GM23248 (cell line): ENCODE measurements at regions not wholly inside any gene's neighbourhood (a gene's known extent, or its start where the extent isn't known, plus 50 kb on each side); places are given as distances from the start of the nearest gene placed in this dataset.
A peak's percentile ranks its signal among the peaks of the same experiment; 100 is the strongest.
"Not testable (repeated sequence)": the region's sequence is repeated elsewhere in the genome, so short reads cannot be mapped to it uniquely, and the experiment has no call there.

Experiments used
- DNase-seq: peaks from one replicate; pipeline ENCODE4 v3.0.0-alpha.2; 2015
- H2AFZ ChIP-seq: fragments of 200-600 bp; sonication (generic); 2 replicates; pipeline ENCODE4 v1.6.1; 2016; ENCODE audit warnings: antibody characterized with exemption
- H3F3A ChIP-seq: fragments of 200-600 bp; sonication (generic); 2 replicates; pipeline ENCODE4 v1.6.1; 2016; ENCODE audit warnings: mild to moderate bottlenecking, antibody characterized with exemption, mixed run types; ENCODE audit not compliant: insufficient read depth
- H3K27ac ChIP-seq: fragments of 200-600 bp; sonication (generic); 2 replicates; pipeline ENCODE4 v1.5.1; 2016; ENCODE audit warnings: mild to moderate bottlenecking
- H3K27me3 ChIP-seq: fragments of 200-600 bp; sonication (generic); replicated peaks from 2 replicates; pipeline ENCODE4 v1.6.1; 2016; ENCODE audit warnings: mild to moderate bottlenecking; ENCODE audit not compliant: insufficient read depth
- H3K36me3 ChIP-seq: fragments of 200-600 bp; sonication (generic); 2 replicates; pipeline ENCODE4 v1.6.1; 2016; ENCODE audit warnings: low read depth, mild to moderate bottlenecking
- H3K4me1 ChIP-seq: fragments of 200-600 bp; sonication (generic); 2 replicates; pipeline ENCODE4 v1.6.1; 2016; ENCODE audit warnings: mild to moderate bottlenecking; ENCODE audit not compliant: insufficient read depth
- H3K4me2 ChIP-seq: fragments of 200-600 bp; sonication (generic); one replicate; pipeline ENCODE4 v1.6.1; 2016; ENCODE audit warnings: mild to moderate bottlenecking; ENCODE audit not compliant: unreplicated experiment
- H3K4me3 ChIP-seq: fragments of 200-600 bp; sonication (generic); 2 replicates; pipeline ENCODE4 v1.5.1; 2016; ENCODE audit warnings: mild to moderate bottlenecking
- H3K79me2 ChIP-seq: fragments of 200-600 bp; sonication (generic); 2 replicates; pipeline ENCODE4 v1.6.1; 2016; ENCODE audit warnings: mild to moderate bottlenecking; ENCODE audit not compliant: insufficient read depth
- H3K9ac ChIP-seq: fragments of 200-600 bp; sonication (generic); 2 replicates; pipeline ENCODE4 v1.6.1; 2016; ENCODE audit warnings: mild to moderate bottlenecking
- H3K9me2 ChIP-seq: fragments of 200-600 bp; sonication (generic); 2 replicates; pipeline ENCODE4 v1.6.1; 2016; ENCODE audit warnings: mixed run types, mild to moderate bottlenecking, moderate library complexity; ENCODE audit not compliant: insufficient read depth
- H3K9me3 ChIP-seq: fragments of 200-600 bp; sonication (generic); one replicate; pipeline ENCODE4 v1.6.1; 2017; ENCODE audit warnings: low read depth
- H4K20me1 ChIP-seq: fragments of 200-600 bp; sonication (generic); 2 replicates; pipeline ENCODE4 v1.6.0; 2016; ENCODE audit not compliant: insufficient read depth
- EZH2 ChIP-seq: fragments of 200-600 bp; sonication (generic); IDR thresholded peaks from 2 replicates; pipeline ENCODE4 v1.6.1; 2018; ENCODE audit warnings: antibody characterized with exemption, mild to moderate bottlenecking; ENCODE audit not compliant: insufficient read depth, poor library complexity, severe bottlenecking
- EZH2phosphoT487 ChIP-seq: fragments of 200-600 bp; sonication (generic); IDR thresholded peaks from 2 replicates; pipeline ENCODE4 v1.6.1; 2018; ENCODE audit warnings: antibody characterized with exemption, moderate library complexity, mild to moderate bottlenecking, low read depth; ENCODE audit not compliant: insufficient read depth
- whole genome bisulfite sequencing, 2 experiments: methylation state at CpG; one replicate each; pipeline ENCODE4 v1.1.6; 2015 to 2017; ENCODE audit warnings: low lambda C conversion rate in 2 of 2, low coverage in 1 of 2; ENCODE audit errors: missing lambda C conversion rate in 2 of 2; 5-methylcytosine and 5-hydroxymethylcytosine counted together
- in situ Hi-C: fragments of 300-500 bp; cut with MboI; formaldehyde crosslinking; loops from 2 replicates; pipeline ENCODE4 v1.15.0; 2020

DNA sequence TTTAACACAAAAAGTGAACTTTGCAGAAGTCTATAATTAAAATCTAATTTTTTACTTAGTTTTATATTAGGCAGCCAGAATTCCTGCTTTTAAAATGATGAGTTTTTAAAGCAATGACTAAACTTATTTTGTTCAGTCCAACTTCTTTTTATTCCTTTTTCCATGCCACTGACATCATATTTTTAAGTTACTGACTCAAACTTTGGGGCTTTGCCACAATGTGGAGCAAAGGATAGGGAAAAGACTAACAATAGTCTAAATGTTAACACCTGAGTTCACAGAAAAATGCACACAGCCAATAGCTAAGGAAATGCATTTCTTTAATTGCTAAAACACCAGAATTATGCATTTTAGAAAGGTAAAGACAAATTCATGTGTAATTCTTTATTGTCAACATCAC, 647.6 kb upstream of the DPPA4 start:
- TF ChIP-seq EZH2: no peak
- no peak for TF ChIP-seq EZH2phosphoT487
- Histone ChIP-seq H3K9me2 (no peaks in the 10 kb centered on the region), H3K27me3 (no peaks in the 10 kb centered on the region), H3F3A (no peaks in the 10 kb centered on the region), H3K27ac (no peak overlapping the region), H3K9ac (no peak overlapping the region), H3K36me3 (no peaks in the 10 kb centered on the region), H2AFZ (no peak overlapping the region), H3K9me3 (no peaks in the 10 kb centered on the region), H3K79me2 (no peaks in the 10 kb centered on the region), H3K4me2 (no peak overlapping the region), H3K4me1 (no peaks in the 10 kb centered on the region), H3K4me3 (no peak overlapping the region), H4K20me1 (no peaks in the 10 kb centered on the region)
- peak; percentile 32 for DNase-seq
- in situ Hi-C loops: no loop called here

DNA sequence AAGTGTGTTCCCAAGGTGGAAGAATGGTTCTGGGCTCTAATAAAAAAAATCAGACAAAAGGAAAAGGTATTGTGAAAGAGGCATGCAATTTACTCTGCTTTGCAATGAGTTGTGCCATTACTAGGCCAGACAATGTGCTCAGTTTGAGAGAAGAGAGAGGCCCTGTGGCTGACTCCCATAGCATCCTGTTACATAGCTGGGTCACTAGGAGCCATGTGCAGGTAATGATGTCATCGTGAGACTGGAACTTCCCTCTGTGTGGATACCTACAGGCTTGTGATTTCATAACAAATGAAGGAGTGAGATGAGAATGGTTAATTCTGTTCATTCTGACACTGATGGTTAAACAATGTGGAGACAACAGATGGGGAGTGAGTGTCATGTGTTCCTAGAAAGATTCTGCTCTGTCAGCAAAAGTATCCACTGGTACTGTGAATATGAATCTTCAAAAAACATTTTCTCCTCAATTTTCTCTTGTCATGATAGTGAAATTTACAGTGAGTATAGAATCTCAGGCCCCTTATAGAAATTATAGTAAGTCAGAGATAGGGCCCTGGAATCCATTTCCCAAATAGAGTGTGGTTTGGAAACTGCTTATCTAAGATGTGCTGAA, 648.7 kb upstream of the DPPA4 start:
- Histone ChIP-seq H3K4me1 (no peaks in the 10 kb centered on the region), H3F3A (no peaks in the 10 kb centered on the region), H3K4me3 (no peak overlapping the region), H2AFZ (no peak overlapping the region), H3K9me3 (no peaks in the 10 kb centered on the region), H3K27me3 (no peaks in the 10 kb centered on the region), H3K36me3 (no peaks in the 10 kb centered on the region), H3K9ac (no peak overlapping the region), H3K9me2 (no peaks in the 10 kb centered on the region), H3K27ac (no peak overlapping the region), H4K20me1 (no peaks in the 10 kb centered on the region), H3K4me2 (no peak overlapping the region), H3K79me2 (no peaks in the 10 kb centered on the region)
- in situ Hi-C loops: no loop called here
- peak; percentile 2 for DNase-seq
- 33 to 43% methylated on average over 1 of the region's 1 CpG for WGBS, 2 experiments
- no peak for TF ChIP-seq EZH2
- no peak for TF ChIP-seq EZH2phosphoT487

GRCh38 chr3:109994853-109995252, 657.5 kb upstream of the DPPA4 start:
- 61 to 63% methylated on average over 9 of the region's 9 CpGs for WGBS, 2 experiments
- DNase-seq: no peak

GRCh38 chr3:109995377-109995776, 658.0 kb upstream of the DPPA4 start:
- Histone ChIP-seq H3K9ac (no peak overlapping the region), H3F3A (no peaks in the 10 kb centered on the region), H4K20me1 (no peaks in the 10 kb centered on the region), H3K27ac (no peak overlapping the region), H3K9me2 (no peaks in the 10 kb centered on the region), H3K27me3 (0 out of 2 replicates have a peak, but pooled peaks cover 4% of the 10 kb centered on the region), H3K4me1 (no peaks in the 10 kb centered on the region), H3K4me2 (no peak overlapping the region), H3K4me3 (no peak overlapping the region), H3K9me3 (no peaks in the 10 kb centered on the region), H3K36me3 (no peaks in the 10 kb centered on the region), H2AFZ (no peak overlapping the region), H3K79me2 (no peaks in the 10 kb centered on the region)
- in situ Hi-C loops: no loop called here
- no peak for DNase-seq
- TF ChIP-seq EZH2 (no peak), EZH2phosphoT487 (no peak)

More at GRCh38 chr3:109994853-109995252, 657.5 kb upstream of the DPPA4 start:
- Histone ChIP-seq H3K4me2 (no peak overlapping the region), H3K4me1 (no peaks in the 10 kb centered on the region), H4K20me1 (no peaks in the 10 kb centered on the region), H3K9ac (no peak overlapping the region), H3K36me3 (no peaks in the 10 kb centered on the region), H3K4me3 (no peak overlapping the region), H2AFZ (no peak overlapping the region), H3F3A (no peaks in the 10 kb centered on the region), H3K27ac (no peak overlapping the region), H3K9me2 (no peaks in the 10 kb centered on the region), H3K9me3 (no peaks in the 10 kb centered on the region), H3K27me3 (0 out of 2 replicates have a peak, but pooled peaks cover 4% of the 10 kb centered on the region), H3K79me2 (no peaks in the 10 kb centered on the region)
- in situ Hi-C loops: no loop called here
- TF ChIP-seq EZH2phosphoT487 (no peak), EZH2 (no peak)

DNA sequence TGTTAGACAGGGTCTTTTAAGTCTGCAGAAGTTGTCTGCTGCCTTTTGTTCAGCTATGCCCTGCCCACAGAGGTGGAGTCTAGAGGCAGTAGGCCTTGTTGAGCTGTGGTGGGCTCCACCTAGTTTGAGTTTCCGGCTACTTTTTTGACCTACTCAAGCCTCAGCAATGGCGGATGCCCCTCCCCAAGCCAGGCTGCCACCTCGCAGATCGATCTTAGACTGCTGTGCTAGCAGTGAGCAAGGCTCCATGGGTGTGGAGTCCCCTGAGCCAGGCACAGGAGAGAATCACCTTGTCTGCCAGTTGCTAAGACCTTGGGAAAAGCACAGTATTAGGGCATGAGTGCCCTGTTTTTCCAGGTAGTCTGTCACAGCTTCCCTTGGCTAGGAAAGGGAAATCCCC, 664.6 kb upstream of the DPPA4 start:
- H3K9me3 ChIP-seq, DNase-seq, in situ Hi-C loops, H3K36me3 ChIP-seq, H3K79me2 ChIP-seq, H3F3A ChIP-seq, H3K4me3 ChIP-seq, H3K27ac ChIP-seq, H3K9me2 ChIP-seq, H3K4me1 ChIP-seq, H3K9ac ChIP-seq, H3K4me2 ChIP-seq, H2AFZ ChIP-seq, H4K20me1 ChIP-seq, H3K27me3 ChIP-seq: not testable (repeated sequence)
- 60 to 64% methylated on average over 4 of the region's 4 CpGs for WGBS, 2 experiments
